Chondrocyte (in vitro differentiated cells): ENCODE measurements at regions not wholly inside any gene's neighbourhood (a gene's known extent, or its start where the extent isn't known, plus 50 kb on each side); places are given as distances from the start of the nearest gene placed in this dataset.

Source experiments
- DNase-seq: peaks from one replicate; pipeline ENCODE4 v3.0.0; 2021; ENCODE audit warnings: mixed read lengths, low spot score
- H3K27ac Mint-ChIP-seq: one replicate; pipeline ENCODE4 v1.8.0; 2021; ENCODE audit warnings: mild to moderate bottlenecking, moderate library complexity, mixed read lengths; ENCODE audit not compliant: unreplicated experiment
- H3K27me3 Mint-ChIP-seq: 2 replicates; pipeline ENCODE4 v1.8.0; 2021; ENCODE audit warnings: low read depth, mixed read lengths
- H3K36me3 Mint-ChIP-seq: 2 replicates; pipeline ENCODE4 v1.8.0; 2021; ENCODE audit warnings: low read depth, mixed read lengths
- H3K4me1 Mint-ChIP-seq: 2 replicates; pipeline ENCODE4 v1.8.0; 2021; ENCODE audit warnings: low read depth, mild to moderate bottlenecking, mixed read lengths
- H3K4me3 Mint-ChIP-seq: one replicate; pipeline ENCODE4 v1.8.0; 2021; ENCODE audit warnings: mild to moderate bottlenecking, moderate library complexity, mixed read lengths; ENCODE audit not compliant: unreplicated experiment
- H3K9me3 Mint-ChIP-seq: 2 replicates; pipeline ENCODE4 v1.8.0; 2021; ENCODE audit warnings: low read depth, mixed read lengths
- TF ChIP-seq, protein P1 (sequence below): fragments of 200-600 bp; sonication (generic); IDR thresholded peaks from 2 replicates; pipeline ENCODE4 v1.5.0; 2021; ENCODE audit warnings: antibody characterized with exemption, mild to moderate bottlenecking, moderate library complexity

DNA sequence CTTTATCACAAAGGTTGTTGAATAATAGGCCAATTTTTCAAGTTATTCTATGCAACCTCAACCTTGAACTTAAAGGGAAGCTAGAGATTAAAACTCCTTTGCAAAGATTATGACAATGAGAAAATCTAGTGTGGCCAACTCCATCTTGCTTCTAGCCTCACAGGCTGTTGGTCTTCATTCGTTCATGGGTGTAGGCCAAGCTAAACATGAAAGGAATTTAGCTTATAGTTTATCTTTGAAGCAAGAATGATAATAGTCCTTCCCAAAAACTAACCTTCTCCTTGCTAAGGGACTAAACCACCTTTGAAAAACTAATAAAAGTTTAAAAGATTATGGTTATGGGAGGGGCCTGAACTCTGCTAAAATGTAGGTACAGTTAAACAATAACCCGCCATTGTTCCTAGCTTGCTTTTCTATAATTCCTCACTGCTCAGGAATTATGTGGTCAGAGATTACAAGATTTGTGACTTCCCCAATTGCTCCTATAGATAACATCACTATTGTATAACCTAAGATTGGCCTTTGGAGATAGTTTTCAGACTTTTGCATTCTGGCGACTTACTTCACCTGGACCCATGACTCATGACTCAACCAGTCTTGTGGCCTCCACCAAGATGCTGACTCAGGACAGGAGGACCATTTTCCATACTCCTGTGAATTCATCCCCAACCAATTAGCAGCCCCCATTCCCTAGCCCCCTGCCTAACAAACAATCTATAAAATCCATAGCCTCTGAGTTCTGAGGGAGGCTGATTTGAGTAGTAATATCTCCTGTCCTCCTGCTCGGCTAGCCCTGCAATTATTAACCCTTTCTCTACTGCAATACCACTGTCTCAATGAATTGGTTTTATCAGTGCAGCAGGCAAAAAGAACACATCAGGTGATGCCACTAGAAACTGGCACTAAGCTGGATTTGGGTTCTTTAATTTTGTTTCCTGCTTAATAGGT is 154.5 kb downstream of the CD83 start:
- Mint-ChIP-seq H3K4me1 (peaks cover 38% of the 10 kb centered on the region), H3K4me3 (no peak overlapping the region), H3K9me3 (peaks cover 10% of the 10 kb centered on the region), H3K27ac (peak overlapping the region; percentile 83), H3K27me3 (no peaks in the 10 kb centered on the region), H3K36me3 (peaks cover 2% of the 10 kb centered on the region)
- no peak for DNase-seq
- TF ChIP-seq, protein P1, sequence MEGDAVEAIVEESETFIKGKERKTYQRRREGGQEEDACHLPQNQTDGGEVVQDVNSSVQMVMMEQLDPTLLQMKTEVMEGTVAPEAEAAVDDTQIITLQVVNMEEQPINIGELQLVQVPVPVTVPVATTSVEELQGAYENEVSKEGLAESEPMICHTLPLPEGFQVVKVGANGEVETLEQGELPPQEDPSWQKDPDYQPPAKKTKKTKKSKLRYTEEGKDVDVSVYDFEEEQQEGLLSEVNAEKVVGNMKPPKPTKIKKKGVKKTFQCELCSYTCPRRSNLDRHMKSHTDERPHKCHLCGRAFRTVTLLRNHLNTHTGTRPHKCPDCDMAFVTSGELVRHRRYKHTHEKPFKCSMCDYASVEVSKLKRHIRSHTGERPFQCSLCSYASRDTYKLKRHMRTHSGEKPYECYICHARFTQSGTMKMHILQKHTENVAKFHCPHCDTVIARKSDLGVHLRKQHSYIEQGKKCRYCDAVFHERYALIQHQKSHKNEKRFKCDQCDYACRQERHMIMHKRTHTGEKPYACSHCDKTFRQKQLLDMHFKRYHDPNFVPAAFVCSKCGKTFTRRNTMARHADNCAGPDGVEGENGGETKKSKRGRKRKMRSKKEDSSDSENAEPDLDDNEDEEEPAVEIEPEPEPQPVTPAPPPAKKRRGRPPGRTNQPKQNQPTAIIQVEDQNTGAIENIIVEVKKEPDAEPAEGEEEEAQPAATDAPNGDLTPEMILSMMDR, result no peak

DNA sequence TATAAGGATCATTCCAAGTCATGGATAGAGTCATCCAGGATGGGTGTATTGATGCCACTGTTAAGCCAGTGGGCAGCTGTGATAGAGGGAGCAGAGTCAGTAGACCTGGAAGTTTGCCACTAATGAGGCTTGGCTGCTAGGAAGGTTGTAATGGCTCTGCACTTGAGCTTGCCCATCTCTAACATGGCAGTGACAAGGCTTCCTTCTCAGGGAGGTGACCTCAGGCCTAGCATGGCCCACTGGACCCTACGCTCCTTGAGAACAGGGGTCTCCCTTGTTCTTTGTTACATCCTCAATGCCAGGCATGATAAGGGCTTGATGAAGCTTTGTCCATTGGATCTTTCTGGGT is 155.1 kb downstream of the CD83 start:
- Mint-ChIP-seq H3K36me3 (peaks cover 2% of the 10 kb centered on the region), H3K4me3 (no peak overlapping the region), H3K27me3 (no peaks in the 10 kb centered on the region), H3K4me1 (peaks cover 44% of the 10 kb centered on the region), H3K9me3 (peaks cover 10% of the 10 kb centered on the region), H3K27ac (no peak overlapping the region)
- DNase-seq, result no peak
- TF ChIP-seq, protein P1, result no peak

DNA sequence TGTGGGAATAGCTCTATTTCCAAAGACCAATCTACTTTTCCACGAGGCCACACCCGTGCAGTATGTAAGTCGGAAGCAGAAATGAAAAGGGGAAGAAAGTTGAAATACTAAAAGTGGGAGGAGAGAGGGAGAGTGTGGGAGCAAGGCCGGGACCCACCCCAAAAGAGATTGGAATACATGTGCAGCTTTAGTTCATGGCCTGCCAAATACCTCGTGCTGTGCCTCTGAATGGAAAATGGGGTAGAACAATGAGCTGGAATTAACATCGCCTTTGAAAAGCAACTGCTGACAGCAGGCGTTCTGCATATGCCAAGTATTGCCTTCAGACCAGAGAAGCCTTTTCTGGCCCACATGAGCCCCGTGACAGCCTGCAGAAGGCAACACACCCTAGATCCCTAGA is 155.6 kb downstream of the CD83 start:
- Mint-ChIP-seq H3K27me3 (no peaks in the 10 kb centered on the region), H3K4me3 (no peak overlapping the region), H3K36me3 (peaks cover 2% of the 10 kb centered on the region), H3K4me1 (peaks cover 49% of the 10 kb centered on the region), H3K9me3 (peaks cover 10% of the 10 kb centered on the region), H3K27ac (no peak overlapping the region)
- DNase-seq, result no peak
- TF ChIP-seq, protein P1, result no peak

DNA sequence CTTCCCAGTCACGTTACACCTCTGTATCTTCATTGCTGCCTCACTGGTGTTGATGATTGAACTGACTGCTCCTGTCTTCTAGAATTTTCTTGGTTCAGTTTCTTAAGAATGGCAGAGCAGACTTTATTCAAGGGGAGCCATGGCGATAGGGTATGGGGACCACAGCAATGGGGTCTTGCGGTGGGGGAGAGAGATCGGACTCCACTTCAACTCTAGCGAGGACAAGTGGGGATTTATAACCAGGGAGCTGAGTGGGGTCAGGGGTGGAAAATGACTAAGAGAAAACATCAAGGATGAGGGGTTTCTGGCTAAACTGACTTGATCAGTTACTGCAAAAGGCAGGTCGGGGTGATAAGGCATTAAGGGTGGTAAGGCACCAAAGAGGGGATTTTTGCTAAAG is 156.4 kb downstream of the CD83 start:
- TF ChIP-seq, protein P1, result no peak
- no peak for DNase-seq
- peaks cover 6% of the 10 kb centered on the region for H3K9me3 Mint-ChIP-seq
- H3K4me1 Mint-ChIP-seq, result peaks cover 50% of the 10 kb centered on the region
- H3K4me3 Mint-ChIP-seq, result no peak overlapping the region
- H3K27me3 Mint-ChIP-seq, result no peaks in the 10 kb centered on the region
- H3K36me3 Mint-ChIP-seq, result peaks cover 2% of the 10 kb centered on the region
- no peak overlapping the region for H3K27ac Mint-ChIP-seq

DNA sequence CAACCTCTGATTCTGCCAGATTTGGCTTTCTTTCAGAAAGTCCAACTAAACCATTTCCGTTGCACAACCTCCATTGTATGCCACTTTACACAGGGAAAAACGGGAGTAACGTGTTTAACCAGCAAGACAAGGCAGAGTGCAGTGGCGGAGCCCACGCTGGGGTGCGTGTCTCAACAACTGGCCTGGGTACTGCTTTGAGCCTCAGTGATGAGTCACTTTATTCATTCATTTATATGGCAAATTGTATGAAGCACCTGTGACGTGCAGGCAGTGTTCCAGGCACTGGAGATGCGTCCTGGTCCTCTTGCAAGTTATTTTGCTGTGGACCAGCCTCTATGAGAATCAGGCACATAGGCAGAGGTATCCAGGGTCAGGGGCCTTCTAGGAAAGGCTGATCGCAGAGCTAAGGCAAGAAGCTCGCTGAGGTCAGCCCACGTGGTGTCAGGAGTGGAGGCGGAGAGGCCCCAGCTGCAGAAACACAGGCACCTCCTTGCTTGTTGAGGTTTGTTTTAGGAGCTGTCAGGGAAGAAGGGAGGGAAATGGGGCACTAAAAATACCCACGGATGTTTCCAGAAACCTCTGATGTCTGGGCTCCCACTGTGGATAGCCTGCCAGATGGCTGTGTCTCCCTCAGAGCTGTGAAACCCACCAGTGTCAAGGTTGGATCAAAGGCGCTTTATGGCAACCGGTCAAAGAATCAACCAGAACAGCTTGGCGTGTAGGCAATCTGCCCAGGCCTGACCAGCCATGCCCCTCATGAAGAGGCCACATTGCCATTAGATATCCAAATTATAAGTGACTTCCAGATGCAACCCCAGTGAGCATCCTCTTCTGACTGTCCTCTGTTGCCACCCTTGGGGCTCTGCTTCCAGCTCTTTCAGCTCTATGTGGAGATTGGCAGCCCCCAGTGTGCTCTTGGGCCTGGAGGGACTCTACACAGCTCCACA is 157.2 kb downstream of the CD83 start:
- peaks cover 50% of the 10 kb centered on the region for H3K4me1 Mint-ChIP-seq
- H3K27me3 Mint-ChIP-seq, result no peaks in the 10 kb centered on the region
- peaks cover 6% of the 10 kb centered on the region for H3K9me3 Mint-ChIP-seq
- peaks cover 2% of the 10 kb centered on the region for H3K36me3 Mint-ChIP-seq
- peak overlapping the region; percentile 27 for H3K27ac Mint-ChIP-seq
- DNase-seq, result no peak
- H3K4me3 Mint-ChIP-seq, result no peak overlapping the region
- TF ChIP-seq, protein P1, result no peak
